Fibroblast of gingiva (primary cell): ENCODE measurements at regions not wholly inside any gene's neighbourhood (a gene's known extent, or its start where the extent isn't known, plus 50 kb on each side); places are given as distances from the start of the nearest gene placed in this dataset.
"Not testable (repeated sequence)": the region's sequence is repeated elsewhere in the genome, so short reads cannot be mapped to it uniquely, and the experiment has no call there.

Experiments
- DNase-seq: peaks from one replicate; pipeline ENCODE4 v3.0.0-alpha.2; 2011; ENCODE audit warnings: low read depth

- no peak for DNase-seq
These were observed 1520.7 kb downstream of the BRD1 start for GRCh38 chr22:48306785-48307510.

- DNase-seq = no peak
These were observed 1521.4 kb downstream of the BRD1 start for GRCh38 chr22:48306284-48306683.

DNA sequence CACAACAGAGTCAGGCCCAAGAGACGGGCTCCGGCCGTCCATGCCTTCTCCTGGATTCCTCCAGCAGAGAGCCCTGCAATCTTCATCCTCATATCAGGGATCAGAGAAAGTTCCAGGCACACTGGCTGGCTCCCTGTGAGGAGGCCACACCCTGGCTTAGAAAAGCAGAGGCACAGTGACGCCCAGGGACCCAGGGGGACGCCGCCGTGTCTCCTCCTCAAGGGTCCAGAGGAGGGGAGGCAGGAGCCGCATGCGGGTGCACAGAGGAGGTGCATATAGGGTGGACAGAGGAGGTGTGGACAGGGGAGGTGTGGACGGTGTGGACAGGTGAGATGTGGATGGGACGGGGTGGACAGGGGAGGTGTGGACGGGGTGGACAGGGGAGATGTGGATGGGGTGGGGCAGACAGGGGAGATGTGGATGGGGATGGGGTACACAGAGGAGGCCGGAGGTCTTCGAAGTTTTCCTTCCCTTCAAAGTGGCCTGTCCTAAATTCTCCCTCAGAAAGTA lies 1521.9 kb downstream of the BRD1 start:
- no peak for DNase-seq

DNA sequence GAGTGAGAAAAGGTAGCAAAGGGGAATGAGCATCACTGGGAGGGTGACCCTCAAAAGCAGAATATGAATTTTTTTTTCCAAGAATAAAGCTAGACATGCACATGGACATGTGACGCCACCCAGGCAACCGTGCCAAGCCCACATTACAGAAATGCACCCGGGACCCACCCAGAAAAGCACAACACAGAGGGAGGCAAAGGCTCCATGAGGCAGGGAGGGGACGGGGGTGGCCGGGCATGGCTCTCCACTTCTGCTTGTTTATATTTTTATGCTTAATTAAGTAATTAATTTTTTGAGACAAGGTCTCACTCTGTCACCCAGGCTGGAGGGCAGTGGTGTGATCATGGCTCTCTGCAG lies 1524.3 kb downstream of the BRD1 start:
- DNase-seq = no peak

DNA sequence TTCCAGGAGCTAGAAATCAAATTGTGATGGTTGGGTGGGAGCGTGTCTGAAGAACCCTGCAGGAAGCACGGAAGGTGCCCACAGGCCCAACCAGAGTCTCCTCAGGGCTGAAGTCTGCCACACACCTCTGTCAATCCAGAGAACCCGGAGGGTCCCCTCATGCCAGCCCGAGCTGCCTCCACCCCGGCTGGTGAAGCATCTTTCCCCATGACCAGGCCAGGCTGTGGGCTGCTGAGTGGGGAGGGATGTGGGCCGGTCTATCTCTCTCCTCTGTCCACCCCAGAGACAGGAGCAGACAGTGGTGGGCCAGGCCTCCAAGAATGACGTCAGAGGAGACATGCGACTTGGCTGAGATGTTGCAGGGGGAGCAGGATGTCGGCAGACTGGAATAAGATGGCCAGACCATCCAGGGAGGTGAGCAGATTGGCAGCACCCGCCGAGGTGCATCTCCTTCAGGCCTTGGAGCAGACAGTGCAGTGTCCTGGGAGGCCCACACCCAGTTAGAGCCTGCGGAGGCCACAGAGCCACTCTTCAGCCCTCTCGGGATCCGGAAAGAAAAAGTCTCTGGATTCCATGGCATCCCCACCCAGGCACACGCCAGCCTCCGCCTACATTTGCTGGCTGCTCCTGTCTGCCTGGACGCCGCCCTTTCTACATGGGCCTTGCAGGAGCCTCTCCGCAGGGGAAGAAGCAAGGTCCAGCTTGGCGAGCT lies 1524.9 kb downstream of the BRD1 start:
- no peak for DNase-seq

GRCh38 chr22:48301908-48302307 lies 1525.8 kb downstream of the BRD1 start:
- DNase-seq = no peak

DNA sequence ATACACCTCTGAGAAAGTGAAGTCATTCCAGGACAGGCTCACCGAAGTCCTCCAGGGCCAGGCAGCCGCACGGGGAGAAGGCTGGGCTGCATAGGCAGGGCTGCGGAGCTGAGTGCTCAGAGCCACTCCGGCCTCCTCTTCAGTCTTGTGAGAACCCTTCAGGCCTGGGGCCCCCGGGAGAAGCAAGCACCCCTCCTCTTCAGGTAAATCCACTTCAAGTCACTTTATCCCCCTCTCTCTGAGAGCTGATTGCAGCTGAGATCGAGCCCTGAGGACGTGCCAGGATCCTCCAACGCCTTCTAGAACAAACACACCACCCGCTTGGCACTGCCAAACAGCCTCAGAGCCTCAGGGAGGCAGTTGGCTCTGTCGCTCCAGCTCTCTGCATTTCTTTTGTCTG lies 1526.3 kb downstream of the BRD1 start:
- no peak for DNase-seq

GRCh38 chr22:48300877-48301276 lies 1526.8 kb downstream of the BRD1 start:
- DNase-seq = no peak

GRCh38 chr22:48299801-48300200 lies 1527.9 kb downstream of the BRD1 start:
- DNase-seq = no peak

DNA sequence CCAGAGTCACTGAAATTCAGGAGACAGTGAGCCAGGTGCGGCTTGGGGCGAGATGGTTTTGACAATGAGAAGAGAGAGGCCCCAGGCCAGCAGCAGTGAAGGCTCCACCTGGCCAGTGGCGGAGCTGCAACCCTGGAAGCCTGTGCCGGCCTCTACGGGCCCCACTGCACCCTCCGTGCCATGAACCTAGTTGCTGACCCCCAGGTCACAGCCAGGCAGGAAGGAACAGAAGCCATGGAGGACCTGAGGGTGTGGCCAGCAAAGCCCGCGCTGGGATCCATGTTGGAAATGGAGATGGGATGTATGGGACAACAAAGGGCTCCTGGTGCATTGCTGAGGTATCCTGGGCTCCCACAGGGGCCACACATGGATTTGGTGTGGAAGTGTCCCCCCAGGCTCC lies 1528.5 kb downstream of the BRD1 start:
- no peak for DNase-seq

DNA sequence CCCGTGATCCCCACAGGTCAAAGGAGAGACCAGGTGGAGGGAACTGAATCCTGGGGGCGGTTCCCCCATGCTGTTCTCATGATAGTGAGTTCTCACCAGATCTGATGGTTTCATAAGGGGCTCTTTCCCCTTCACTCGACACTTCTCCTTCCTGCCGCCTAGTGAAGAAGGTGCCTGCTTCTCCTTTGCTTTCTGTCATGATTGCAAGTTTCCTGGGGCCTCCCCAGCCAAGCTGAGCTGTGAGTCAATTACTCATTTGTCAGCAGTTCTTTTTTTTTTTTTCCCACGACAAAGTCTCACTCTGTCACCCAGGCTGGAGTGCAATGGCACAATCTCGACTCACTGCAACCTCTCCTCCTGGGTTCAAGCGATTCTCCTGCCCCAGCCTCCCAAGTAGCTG lies 1530.4 kb downstream of the BRD1 start:
- DNase-seq = no peak

GRCh38 chr22:48289954-48290353 lies 1527.5 kb downstream of the TBC1D22A start:
- not testable (repeated sequence) for DNase-seq

- DNase-seq = no peak
These were observed 1526.0 kb downstream of the TBC1D22A start for GRCh38 chr22:48288376-48288940.

- DNase-seq = no peak
These were observed 1524.6 kb downstream of the TBC1D22A start for GRCh38 chr22:48287031-48287430.

GRCh38 chr22:48284671-48285070 lies 1522.2 kb downstream of the TBC1D22A start:
- DNase-seq = no peak

- no peak for DNase-seq
These were observed 1520.4 kb downstream of the TBC1D22A start for GRCh38 chr22:48282804-48283203.

DNA sequence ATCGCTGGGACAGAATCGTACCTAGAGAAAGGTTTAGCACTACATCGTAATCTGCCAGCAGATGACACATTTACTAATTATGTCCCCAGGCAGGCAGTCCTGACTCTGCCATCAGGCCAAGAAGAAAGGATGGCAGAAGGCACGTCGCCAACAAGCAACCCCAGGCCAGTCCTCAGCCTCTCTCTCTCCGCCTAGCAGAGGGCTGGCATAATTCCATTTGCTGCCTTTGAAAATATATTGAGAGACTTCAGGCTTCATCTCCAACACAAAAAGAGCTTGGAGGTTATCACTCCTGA lies 1517.0 kb downstream of the TBC1D22A start:
- no peak for DNase-seq

- no peak for DNase-seq
These were observed 1516.4 kb downstream of the TBC1D22A start for GRCh38 chr22:48278620-48279460.

DNA sequence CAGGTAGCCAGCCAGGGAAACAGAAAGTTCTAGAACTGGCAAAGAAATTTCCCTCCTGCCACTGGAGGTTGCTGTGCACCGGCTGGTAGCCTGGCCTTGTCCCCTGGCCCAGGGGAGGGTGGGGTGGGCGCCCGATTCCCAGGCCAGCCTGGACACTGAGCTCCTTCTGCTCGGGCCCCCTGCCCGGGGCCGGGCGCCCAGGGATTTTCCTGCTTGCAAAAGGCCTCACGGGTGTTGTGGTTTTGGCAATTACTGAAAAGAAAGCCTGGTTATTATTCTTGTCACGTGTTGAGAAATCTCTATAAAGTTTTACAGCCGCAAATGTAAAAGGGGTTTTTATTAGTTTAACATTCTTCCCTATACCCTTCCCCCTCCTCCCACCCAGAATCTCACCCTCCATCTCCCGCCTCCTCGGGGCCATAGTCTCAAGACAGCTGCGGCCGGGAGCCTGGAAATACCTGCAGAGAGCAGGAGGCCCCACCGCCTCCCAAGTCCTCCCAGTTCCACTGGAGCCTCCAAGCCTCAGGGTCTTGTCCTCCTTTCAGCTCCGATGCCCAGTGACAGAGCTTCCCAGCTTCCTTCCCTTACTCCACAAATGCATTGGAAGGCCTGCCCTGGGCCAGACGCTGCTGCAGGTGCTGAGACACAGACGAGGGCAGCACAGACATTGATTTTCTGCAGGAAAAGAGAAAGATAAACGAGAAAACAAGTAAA lies 1515.6 kb downstream of the TBC1D22A start:
- DNase-seq = no peak

DNA sequence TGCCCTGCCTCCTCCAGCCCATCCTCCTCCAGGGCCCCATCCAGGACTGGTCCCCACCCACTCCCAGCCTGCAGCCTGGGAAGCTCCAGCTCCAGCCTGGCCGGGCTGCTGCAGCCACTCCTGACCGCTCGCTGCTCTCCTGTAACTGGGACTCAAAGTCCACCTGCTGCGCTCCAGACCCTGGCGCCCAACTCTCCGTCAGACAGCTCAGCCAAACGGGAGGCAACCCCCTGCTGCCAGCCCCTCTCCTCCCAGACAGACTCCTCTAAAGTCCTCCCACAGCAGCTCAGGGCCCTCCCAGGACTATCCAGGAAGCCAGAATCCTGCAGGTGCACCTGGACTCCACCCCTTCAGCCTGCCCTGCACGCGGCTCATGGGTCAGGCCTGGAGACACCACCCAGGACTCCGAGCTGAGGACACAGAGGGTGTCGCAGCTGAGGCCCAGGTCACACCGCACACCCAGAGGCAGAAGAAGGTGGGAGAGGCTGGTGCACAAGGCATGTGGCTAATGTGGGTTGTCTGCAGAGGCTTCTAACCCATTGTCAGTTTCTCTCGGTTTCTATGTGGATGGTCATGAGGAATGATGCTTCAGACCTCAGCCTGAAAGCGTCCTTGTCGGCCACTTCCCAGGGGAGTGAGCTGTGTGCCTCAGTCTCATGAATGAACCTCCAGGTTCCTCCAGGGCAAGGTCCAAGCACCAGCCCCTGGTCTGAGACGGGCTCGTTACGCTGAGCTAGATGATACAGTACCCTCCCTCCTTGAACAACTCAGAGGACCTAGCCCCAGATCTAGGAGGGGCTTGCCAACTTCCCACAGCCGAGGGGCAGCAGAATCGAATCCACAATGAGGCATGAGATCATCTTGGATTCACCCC lies 1514.8 kb downstream of the TBC1D22A start:
- DNase-seq = no peak

DNA sequence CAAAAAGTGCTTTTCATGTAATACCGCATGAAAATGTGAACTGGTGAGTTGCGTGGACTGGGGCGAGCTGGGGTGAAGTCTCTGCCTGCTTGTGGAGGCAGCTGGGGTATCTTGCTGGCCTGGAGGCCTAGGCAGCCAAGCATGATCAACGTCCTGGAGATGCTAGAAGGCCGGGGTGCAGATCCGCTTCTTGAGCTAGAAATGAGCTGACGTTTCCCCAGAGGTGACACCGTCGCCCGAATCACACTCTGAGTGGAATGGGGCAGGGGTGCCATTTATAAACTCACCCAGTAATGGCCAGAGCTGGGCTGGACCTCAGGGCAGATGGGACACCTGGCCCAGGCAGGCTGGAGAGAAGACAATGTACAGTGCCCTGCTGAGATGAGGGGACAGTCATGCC lies 1513.0 kb downstream of the TBC1D22A start:
- DNase-seq = no peak
